GM11168 (cell line): ENCODE measurements at regions not wholly inside any gene's neighbourhood (a gene's known extent, or its start where the extent isn't known, plus 50 kb on each side); places are given as distances from the start of the nearest gene placed in this dataset.
"Not testable (repeated sequence)": the region's sequence is repeated elsewhere in the genome, so short reads cannot be mapped to it uniquely, and the experiment has no call there.

Source experiments
- in situ Hi-C: fragments of 300-500 bp; cut with MboI; formaldehyde crosslinking; loops from one replicate; pipeline ENCODE4 v1.12.0; 2022; ENCODE audit warnings: low sequenced_read_pairs; ENCODE audit not compliant: unreplicated experiment

- in situ Hi-C loops: not testable (repeated sequence)
These were observed 80.8 kb downstream of the POTEB2 start for GRCh38 chr15:20785151-20785936.

GRCh38 chr15:20783598-20784184 is 82.4 kb downstream of the POTEB2 start:
- in situ Hi-C loops: not testable (repeated sequence)

GRCh38 chr15:20775412-20775811 is 90.7 kb downstream of the POTEB2 start:
- in situ Hi-C loops: not testable (repeated sequence)

- in situ Hi-C loops: not testable (repeated sequence)
These were observed 98.2 kb downstream of the POTEB2 start for GRCh38 chr15:20767943-20768342.

- in situ Hi-C loops: not testable (repeated sequence)
These were observed 103.7 kb downstream of the POTEB2 start for GRCh38 chr15:20762422-20762821.

- in situ Hi-C loops: not testable (repeated sequence)
These were observed 109.7 kb downstream of the POTEB2 start for GRCh38 chr15:20756440-20756839.

- in situ Hi-C loops: not testable (repeated sequence)
These were observed 110.3 kb downstream of the POTEB2 start for GRCh38 chr15:20755665-20756398.

- in situ Hi-C loops: loop anchor here (10.0 kb wide), 1 partner anchor 571 kb away; no protein-coding TSS in a partner anchor
These were observed 132.6 kb downstream of the POTEB2 start for GRCh38 chr15:20733493-20733892.
